Stimulated activated effector memory CD8-positive, alpha-beta T cell treated with anti-CD3 and anti-CD28 coated beads, Interleukin-12 subunit alpha, Interleukin-12 subunit beta, amount 100 ng/mL, for 72 hours (primary cell): ENCODE measurements at regions not wholly inside any gene's neighbourhood (a gene's known extent, or its start where the extent isn't known, plus 50 kb on each side); places are given as distances from the start of the nearest gene placed in this dataset.

Experiments
- ATAC-seq: fragments of 150-1000 bp; cut with Tn5 transposase; 2 replicates; pipeline ENCODE4 v1.10.0; 2021
- DNase-seq, 2 donors: peaks; one replicate each; pipeline ENCODE4 v3.0.0; 2021 to 2022; ENCODE audit warnings: low spot score in 2 of 2
- H3K27ac Mint-ChIP-seq: one replicate; pipeline ENCODE4 v1.8.0; 2022; ENCODE audit warnings: mild to moderate bottlenecking, mixed read lengths
- H3K36me3 Mint-ChIP-seq: one replicate; pipeline ENCODE4 v1.8.0; 2022; ENCODE audit warnings: mild to moderate bottlenecking, mixed read lengths
- H3K4me1 Mint-ChIP-seq: one replicate; pipeline ENCODE4 v1.8.0; 2022; ENCODE audit warnings: mixed read lengths
- H3K4me3 Mint-ChIP-seq: one replicate; pipeline ENCODE4 v1.8.0; 2022; ENCODE audit warnings: mild to moderate bottlenecking, mixed read lengths
- H3K9me3 Mint-ChIP-seq: one replicate; pipeline ENCODE4 v1.8.0; 2022; ENCODE audit warnings: mixed read lengths

DNA sequence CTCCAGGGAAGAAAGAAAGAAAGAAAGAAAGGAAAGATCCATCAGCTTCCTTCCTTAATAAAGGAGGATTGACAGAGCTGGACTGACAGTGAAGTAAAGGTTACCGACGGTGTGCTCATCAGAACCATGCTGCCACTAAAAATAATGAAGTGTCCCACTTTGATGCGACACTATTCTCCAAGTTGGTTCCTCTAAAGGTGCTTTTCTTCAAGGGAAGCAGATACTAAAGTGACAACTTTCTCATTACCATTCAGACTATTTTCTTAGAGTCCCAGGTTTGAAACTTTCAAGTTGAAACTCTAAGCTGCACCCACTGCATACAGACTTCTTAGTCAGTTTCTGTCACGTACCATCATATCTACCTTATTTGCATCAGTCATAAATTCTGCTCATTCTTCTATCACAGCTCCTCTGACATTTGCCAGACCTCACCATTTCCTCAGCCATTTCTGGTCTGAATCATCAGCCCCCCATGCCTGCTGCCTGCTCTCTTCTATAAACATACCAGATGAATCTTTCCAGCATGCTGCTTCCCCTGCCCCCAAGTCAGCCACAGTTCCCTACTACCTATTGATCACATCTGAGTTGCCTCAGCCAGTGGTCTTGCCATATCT is 177.6 kb downstream of the DEPDC1B start:
- no peak overlapping the region for H3K4me3 Mint-ChIP-seq
- no peaks in the 10 kb centered on the region for H3K4me1 Mint-ChIP-seq
- ATAC-seq = peak; percentile 58
- H3K9me3 Mint-ChIP-seq = peaks cover 3% of the 10 kb centered on the region
- H3K36me3 Mint-ChIP-seq = no peaks in the 10 kb centered on the region
- no peak for DNase-seq
- no peak overlapping the region for H3K27ac Mint-ChIP-seq

DNA sequence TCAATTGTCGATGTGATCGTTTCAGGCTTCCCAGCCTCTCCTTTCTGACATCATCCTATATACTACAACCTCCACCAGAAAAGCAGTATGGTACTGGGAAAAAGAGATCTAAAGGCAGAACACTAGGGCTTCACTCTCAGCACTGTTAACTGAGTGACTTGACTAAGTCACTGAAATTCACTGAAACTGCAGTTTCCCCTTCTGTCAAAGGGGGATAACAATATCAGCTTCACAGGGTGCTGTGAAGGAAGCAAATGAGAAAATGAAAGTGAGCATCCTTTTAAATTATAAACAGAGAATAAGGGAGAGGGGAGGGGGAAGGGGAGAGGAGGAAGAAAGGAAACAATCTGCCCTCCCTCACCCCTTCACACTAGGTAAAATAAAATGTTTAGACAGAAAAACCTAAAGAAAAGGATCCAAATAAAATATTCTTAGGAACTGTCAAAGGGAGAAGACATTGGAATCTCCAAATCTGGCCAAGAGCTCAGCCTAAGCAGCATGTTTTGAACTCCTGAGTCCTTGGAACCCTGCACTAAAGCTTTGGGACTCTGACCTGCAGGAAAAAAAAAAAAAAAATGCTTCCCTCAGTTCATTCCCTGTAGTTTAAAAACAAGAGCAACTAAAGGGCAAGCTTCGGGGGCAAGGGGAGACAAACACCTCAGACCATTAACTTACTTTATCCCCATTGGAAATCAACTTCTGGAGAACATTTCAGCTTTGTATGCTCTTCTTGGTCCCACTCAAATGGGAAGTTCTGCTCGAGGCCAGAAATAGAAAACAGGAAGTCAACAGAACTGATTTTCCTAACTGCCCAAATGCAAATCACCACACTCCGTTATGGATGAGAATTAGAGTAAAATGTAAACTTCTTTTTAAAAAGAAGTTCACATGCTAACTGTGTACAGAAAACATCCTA is 178.3 kb downstream of the DEPDC1B start:
- ATAC-seq = no peak
- H3K27ac Mint-ChIP-seq = no peak overlapping the region

DNA sequence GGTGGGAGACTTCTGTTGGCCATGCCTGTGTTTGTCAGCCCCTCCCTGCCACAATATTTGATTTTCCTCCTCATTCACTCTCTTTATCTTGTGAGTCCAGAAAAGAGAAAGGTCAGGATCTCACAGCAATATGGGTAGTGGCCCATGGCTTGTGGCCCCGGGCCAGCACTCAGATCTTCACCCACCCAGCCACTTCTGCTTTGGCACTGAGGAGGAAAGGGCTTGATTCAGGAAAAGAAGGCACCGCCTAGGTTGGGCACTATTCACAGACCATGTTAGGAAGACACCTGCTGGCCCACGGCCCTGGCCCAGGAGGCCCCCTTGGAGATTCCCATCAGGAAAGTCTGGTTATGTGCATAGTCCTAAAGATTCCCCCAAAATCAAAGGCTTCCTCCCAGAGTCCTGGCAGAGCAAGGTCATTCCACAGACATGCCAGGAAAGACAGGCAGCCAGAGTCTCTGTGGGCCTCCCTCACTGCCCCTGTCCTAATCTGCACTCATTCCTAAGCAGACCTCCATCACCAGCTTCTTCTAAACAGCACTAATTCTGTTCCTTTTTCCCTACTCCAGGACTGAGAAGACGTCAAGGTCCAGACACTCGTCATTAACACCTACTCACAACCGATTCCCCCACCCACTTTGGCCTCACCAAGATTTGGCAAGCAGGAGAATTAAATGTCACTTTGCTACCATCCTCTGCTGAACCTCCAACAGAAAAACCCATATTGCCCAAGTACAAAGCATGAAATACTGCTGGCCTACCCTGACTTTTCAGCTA is 179.3 kb downstream of the DEPDC1B start:
- peak; percentile 8 for ATAC-seq
- Mint-ChIP-seq H3K9me3 (no peaks in the 10 kb centered on the region), H3K36me3 (no peaks in the 10 kb centered on the region), H3K4me3 (no peak overlapping the region), H3K4me1 (no peaks in the 10 kb centered on the region), H3K27ac (no peak overlapping the region)
- DNase-seq = no peak

More for the DNA sequence above, 178.3 kb downstream of the DEPDC1B start:
- H3K9me3 Mint-ChIP-seq = peaks cover 2% of the 10 kb centered on the region
- DNase-seq = no peak
- H3K4me1 Mint-ChIP-seq = no peaks in the 10 kb centered on the region
- H3K4me3 Mint-ChIP-seq = no peak overlapping the region
- H3K36me3 Mint-ChIP-seq = no peaks in the 10 kb centered on the region

DNA sequence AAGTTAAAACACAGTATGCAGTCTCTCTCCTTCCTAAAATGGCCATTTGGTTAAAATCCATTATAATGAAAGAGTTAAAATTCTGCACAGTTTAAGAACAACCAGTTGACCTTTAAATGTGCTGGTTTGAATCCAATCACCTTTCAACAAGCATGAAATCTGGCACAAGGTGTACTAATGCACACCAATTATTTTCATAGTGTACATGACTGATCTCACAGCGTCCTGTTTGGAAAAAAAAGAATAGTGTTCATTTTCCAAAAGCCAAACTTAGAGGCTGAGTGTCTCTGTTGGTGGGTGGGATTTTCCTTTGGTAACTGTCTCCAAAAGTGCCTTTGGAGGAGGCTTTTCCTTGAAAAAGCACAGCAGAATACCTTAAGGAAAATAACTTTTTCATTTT is 180.6 kb downstream of the DEPDC1B start:
- DNase-seq (no peak), ATAC-seq (no peak)
- H3K9me3 Mint-ChIP-seq = no peaks in the 10 kb centered on the region
- no peaks in the 10 kb centered on the region for H3K4me1 Mint-ChIP-seq
- no peak overlapping the region for H3K4me3 Mint-ChIP-seq
- H3K36me3 Mint-ChIP-seq = no peaks in the 10 kb centered on the region
- H3K27ac Mint-ChIP-seq = no peak overlapping the region

DNA sequence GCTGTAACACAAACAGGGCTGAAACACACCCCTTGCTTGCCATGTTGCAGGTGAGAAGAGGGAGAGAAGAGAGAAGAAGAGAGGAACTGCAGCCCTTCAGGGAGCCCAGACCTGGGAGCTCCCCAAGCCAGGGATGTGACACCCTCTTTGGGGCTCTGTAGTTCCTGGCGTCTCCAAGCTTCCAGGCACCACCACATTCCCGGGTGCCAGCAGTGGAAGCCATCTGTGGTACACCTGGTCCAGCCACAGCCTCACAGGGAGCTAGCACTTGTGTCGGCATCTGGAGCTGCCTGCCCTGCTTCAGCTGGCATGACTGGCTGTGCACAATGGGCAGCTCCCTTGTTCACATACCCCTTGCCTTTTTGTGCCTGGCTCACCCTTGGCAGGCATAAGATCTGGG is 182.1 kb downstream of the DEPDC1B start:
- H3K9me3 Mint-ChIP-seq = no peaks in the 10 kb centered on the region
- H3K36me3 Mint-ChIP-seq = no peaks in the 10 kb centered on the region
- DNase-seq (no peak), ATAC-seq (no peak)
- no peak overlapping the region for H3K27ac Mint-ChIP-seq
- no peak overlapping the region for H3K4me3 Mint-ChIP-seq
- no peaks in the 10 kb centered on the region for H3K4me1 Mint-ChIP-seq

DNA sequence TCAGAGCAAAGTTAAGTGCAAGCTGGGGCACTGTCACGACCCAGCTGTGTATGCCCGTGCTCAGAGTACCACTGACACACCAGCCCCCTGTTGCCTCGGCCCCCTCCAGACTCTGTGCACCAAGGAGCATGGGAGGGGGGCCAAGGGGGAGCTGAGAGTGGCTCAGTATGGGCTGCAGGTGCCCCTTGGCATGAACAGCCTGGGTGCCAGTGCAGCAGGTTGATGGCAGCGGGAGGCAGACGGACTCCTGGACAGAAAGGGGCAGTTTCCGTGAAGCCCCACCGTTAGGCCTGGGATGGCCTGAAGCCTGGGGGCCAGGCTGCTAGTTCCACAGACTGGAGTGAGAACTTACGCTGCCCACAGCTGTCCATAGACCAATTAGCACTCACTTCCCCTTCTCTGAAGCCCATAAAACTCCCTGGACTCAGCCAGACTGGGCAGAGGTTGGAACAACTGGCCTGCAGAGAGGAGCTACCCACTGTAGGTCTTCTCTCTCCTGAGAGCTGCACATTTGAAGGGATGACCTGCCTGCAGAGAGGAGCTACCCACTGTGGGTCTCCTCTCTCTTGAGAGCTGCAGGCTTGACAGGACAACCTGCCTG is 182.8 kb downstream of the DEPDC1B start:
- Mint-ChIP-seq H3K27ac (no peak overlapping the region), H3K4me3 (no peak overlapping the region)

DNA sequence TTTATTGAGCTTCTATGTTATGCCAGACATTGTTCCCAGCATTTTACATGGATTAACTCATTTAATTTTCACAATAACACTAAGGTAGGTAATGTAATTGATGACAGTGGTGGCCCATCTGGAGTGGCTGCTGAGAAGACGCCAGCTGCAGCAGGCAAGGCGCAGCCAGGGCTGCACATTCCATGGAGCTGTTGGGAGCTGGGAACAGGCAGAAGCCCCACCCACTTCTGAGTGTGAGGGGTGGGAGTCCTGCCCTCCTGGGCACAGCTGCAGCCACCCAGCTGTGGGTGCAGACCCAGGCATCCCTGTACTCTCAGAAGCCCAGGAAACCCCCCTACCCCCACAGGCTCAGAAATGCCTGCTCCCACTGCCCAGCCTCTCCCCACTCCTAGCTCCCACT is 183.3 kb downstream of the DEPDC1B start:
- ATAC-seq (peak; percentile 24), DNase-seq (no peak)
- no peaks in the 10 kb centered on the region for H3K36me3 Mint-ChIP-seq
- H3K9me3 Mint-ChIP-seq = no peaks in the 10 kb centered on the region
- no peak overlapping the region for H3K27ac Mint-ChIP-seq
- no peak overlapping the region for H3K4me3 Mint-ChIP-seq
- H3K4me1 Mint-ChIP-seq = no peaks in the 10 kb centered on the region

More for the DNA sequence above, 182.8 kb downstream of the DEPDC1B start:
- ATAC-seq (peak; percentile 46), DNase-seq (no peak)
- no peaks in the 10 kb centered on the region for H3K4me1 Mint-ChIP-seq
- H3K9me3 Mint-ChIP-seq = no peaks in the 10 kb centered on the region
- H3K36me3 Mint-ChIP-seq = no peaks in the 10 kb centered on the region

DNA sequence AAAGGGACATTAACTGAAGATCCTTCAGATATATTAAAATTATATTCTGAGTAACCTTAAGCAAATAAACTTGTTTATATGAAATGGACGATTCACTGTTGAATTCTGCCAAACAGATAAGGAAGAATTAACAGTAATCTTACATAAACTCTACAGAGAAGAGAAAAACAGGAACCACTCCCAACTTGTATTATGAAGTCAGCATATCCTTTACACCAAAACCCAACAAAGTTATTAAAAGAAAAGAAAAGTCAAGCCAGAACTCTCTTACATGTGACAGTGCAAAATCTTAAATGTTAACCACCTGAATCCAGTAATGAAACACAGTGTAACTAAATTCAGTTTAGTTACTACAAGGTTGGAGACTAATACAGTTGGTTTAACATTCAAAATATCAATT is 185.8 kb downstream of the DEPDC1B start:
- DNase-seq = no peak
- Mint-ChIP-seq H3K36me3 (no peaks in the 10 kb centered on the region), H3K4me3 (no peak overlapping the region), H3K27ac (no peak overlapping the region), H3K9me3 (peaks cover 3% of the 10 kb centered on the region), H3K4me1 (no peaks in the 10 kb centered on the region)
- ATAC-seq = no peak

DNA sequence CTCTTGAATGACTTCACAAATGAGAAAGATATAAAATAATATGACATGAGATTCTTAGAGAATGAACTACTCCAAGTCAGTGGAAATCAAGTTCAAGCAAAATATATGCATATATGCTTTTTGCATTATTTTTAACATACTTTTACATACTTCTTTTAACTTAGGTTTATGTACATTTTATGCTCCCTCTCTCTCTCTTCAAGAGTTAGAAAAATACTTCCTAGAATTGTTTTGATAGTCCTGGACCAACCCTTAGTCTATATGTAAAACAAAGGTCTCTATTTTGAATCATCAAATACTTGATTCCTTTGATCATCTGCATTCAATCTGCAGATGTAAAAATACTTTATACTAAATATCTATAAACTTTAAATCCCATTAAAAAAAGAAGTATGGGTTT is 187.8 kb downstream of the DEPDC1B start:
- no peaks in the 10 kb centered on the region for H3K36me3 Mint-ChIP-seq
- no peak overlapping the region for H3K4me3 Mint-ChIP-seq
- no peak overlapping the region for H3K27ac Mint-ChIP-seq
- no peaks in the 10 kb centered on the region for H3K4me1 Mint-ChIP-seq
- H3K9me3 Mint-ChIP-seq = peaks cover 3% of the 10 kb centered on the region
- no peak for DNase-seq
- no peak for ATAC-seq

DNA sequence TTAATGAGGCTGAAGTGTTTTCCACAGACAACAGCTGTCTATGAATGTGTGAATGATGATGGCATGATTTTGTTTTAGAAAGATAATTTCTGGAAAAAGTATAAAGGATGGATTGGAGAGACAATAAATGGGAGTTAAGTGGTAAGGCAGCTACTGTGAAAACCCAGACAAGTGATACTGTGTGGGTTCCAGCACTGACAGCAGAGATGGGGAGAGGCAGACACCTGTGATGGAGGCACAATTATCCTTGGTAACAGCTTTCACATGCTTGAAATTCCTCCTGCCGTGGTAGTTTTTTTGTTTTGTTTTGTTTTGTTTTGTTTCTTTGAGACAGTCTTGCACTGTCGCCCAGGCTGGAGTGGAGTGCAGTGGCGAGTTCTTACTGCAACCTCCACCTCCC is 189.3 kb downstream of the DEPDC1B start:
- H3K27ac Mint-ChIP-seq = no peak overlapping the region
- no peak overlapping the region for H3K4me3 Mint-ChIP-seq
- H3K4me1 Mint-ChIP-seq = no peaks in the 10 kb centered on the region

DNA sequence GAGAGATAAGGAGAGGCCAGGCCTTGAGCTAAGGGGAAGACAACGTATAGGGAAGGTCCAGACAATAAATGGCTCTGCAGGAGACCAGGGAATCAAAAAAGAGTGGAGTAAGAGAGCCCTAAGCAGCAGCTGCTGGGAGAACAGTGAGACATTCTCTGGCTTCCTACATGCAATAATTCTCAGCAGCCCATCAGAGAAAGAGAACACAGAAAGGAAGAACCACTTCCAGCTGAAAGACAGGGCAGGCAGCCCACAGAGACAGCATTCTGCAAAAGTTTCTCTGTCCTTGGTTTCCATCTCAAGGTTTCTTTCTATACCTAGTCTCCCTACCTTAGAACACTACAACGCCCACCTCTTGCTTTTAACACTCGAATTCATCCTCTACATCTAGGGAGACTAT is 189.9 kb downstream of the DEPDC1B start:
- Mint-ChIP-seq H3K27ac (no peak overlapping the region), H3K36me3 (no peaks in the 10 kb centered on the region), H3K4me3 (no peak overlapping the region), H3K4me1 (no peaks in the 10 kb centered on the region), H3K9me3 (peaks cover 3% of the 10 kb centered on the region)
- ATAC-seq (no peak), DNase-seq (no peak)

More for the DNA sequence above, 189.3 kb downstream of the DEPDC1B start:
- Mint-ChIP-seq H3K36me3 (no peaks in the 10 kb centered on the region), H3K9me3 (peaks cover 3% of the 10 kb centered on the region)
- no peak for ATAC-seq
- no peak for DNase-seq

DNA sequence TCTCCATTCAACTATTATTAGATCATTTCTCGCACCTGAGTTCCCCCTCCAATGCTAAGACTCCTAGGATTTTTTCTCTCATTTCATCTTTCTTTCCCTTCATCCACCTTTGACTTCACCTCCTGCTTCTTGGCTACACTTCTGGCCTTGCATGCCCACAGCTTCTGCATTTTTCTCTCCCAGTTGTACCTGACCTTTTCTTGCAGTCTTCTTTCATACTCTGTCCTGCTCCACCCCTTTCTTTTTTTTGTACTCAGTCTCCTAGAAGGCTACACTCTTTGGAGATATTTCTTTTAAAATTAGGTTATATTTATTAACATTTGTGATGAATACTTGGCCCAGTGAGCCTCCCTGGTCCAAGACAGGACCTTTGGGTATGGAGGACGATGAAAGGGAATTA is 190.4 kb downstream of the DEPDC1B start:
- Mint-ChIP-seq H3K27ac (no peak overlapping the region), H3K9me3 (peaks cover 3% of the 10 kb centered on the region), H3K4me3 (no peak overlapping the region), H3K4me1 (no peaks in the 10 kb centered on the region), H3K36me3 (no peaks in the 10 kb centered on the region)
- no peak for DNase-seq
- ATAC-seq = no peak

DNA sequence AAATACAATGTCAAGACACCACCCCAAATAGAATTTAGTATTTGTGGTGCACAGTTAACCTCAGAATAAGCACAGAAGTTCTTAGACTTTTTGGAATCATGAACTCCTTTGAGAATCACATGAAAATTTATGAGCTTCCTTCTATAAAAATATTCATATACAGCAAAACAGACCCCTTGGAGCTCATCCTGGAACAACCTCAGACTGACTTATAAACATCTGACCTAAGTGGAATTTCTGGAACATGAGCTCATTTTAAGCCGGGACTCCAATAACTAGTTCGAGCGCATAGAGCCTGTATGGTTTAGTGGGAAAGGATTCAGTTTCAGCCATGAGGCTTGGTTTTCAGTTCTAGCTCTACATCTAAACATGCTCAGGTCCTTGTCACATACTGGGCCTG is 192.3 kb downstream of the DEPDC1B start:
- Mint-ChIP-seq H3K36me3 (no peaks in the 10 kb centered on the region), H3K4me3 (no peak overlapping the region), H3K9me3 (peaks cover 3% of the 10 kb centered on the region), H3K27ac (no peak overlapping the region), H3K4me1 (no peaks in the 10 kb centered on the region)
- ATAC-seq = no peak
- DNase-seq = no peak

DNA sequence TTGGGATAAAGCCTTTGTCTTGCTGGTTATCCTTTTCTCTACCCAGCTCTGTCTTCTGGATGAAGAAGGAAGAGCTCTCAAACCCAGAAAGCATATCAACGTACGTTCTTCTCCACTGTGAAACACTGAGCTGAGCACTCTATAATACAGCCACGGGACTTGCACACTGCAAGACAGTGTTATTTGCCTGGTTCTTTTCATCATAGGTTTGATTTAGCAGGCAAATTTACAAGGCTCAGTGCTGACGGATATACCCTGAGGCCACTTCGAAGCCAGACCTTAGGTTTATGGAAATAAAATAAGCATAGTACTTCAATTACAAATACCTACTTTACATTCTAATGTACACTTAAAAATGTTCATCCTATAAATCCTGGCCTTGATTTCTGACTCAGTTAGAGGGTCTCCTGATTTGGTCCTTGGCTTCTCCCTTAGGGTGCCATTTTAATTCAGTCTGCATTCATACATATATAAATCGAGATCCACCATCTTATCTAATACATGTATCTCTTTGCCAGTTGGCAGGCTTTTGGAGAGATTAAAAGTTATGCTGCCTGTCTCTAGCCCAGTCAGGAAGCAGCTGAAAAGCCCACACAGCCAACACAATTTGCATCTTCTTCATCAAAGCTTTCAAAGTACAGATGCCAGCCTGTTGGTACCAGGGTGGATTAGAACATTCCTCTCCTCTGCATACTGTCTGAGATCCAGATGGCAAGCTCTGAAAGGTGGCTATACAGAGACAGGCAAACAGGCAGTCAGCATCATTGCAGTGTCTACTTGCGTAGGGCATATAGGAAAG is 194.4 kb downstream of the DEPDC1B start:
- DNase-seq (no peak), ATAC-seq (no peak)
- no peaks in the 10 kb centered on the region for H3K36me3 Mint-ChIP-seq
- peaks cover 3% of the 10 kb centered on the region for H3K9me3 Mint-ChIP-seq
- H3K4me3 Mint-ChIP-seq = no peak overlapping the region
- no peaks in the 10 kb centered on the region for H3K4me1 Mint-ChIP-seq
- no peak overlapping the region for H3K27ac Mint-ChIP-seq

DNA sequence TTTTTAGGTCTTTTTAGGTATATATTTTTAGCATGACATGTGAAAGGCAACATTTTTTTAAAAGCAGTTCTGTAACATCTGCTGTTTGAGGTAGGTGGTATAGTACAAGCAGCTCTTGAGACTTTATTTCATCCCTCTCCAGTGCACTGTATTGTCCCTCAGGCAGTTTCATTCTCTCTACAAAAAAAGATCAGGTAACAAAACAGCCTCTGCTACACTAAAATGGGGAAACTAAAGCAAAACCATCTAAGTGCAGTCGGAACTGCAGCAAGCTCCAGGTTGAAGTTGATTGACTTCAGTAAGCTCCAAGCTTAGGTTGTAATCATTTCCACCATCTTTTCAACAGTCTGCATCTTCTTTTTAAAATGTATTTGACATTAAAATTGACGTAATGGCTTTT is 195.6 kb downstream of the DEPDC1B start:
- DNase-seq (no peak), ATAC-seq (no peak)
- Mint-ChIP-seq H3K4me3 (no peak overlapping the region), H3K27ac (no peak overlapping the region), H3K9me3 (no peaks in the 10 kb centered on the region), H3K36me3 (no peaks in the 10 kb centered on the region), H3K4me1 (no peaks in the 10 kb centered on the region)
